Chondrocyte (in vitro differentiated cells): ENCODE measurements at regions not wholly inside any gene's neighbourhood (a gene's known extent, or its start where the extent isn't known, plus 50 kb on each side); places are given as distances from the start of the nearest gene placed in this dataset.

Experiments used
- DNase-seq: peaks from one replicate; pipeline ENCODE4 v3.0.0; 2021; ENCODE audit warnings: mixed read lengths, low spot score
- H3K27ac Mint-ChIP-seq: one replicate; pipeline ENCODE4 v1.8.0; 2021; ENCODE audit warnings: mild to moderate bottlenecking, moderate library complexity, mixed read lengths; ENCODE audit not compliant: unreplicated experiment
- H3K27me3 Mint-ChIP-seq: 2 replicates; pipeline ENCODE4 v1.8.0; 2021; ENCODE audit warnings: low read depth, mixed read lengths
- H3K36me3 Mint-ChIP-seq: 2 replicates; pipeline ENCODE4 v1.8.0; 2021; ENCODE audit warnings: low read depth, mixed read lengths
- H3K4me1 Mint-ChIP-seq: 2 replicates; pipeline ENCODE4 v1.8.0; 2021; ENCODE audit warnings: low read depth, mild to moderate bottlenecking, mixed read lengths
- H3K4me3 Mint-ChIP-seq: one replicate; pipeline ENCODE4 v1.8.0; 2021; ENCODE audit warnings: mild to moderate bottlenecking, moderate library complexity, mixed read lengths; ENCODE audit not compliant: unreplicated experiment
- H3K9me3 Mint-ChIP-seq: 2 replicates; pipeline ENCODE4 v1.8.0; 2021; ENCODE audit warnings: low read depth, mixed read lengths
- TF ChIP-seq, protein P1 (sequence below): fragments of 200-600 bp; sonication (generic); IDR thresholded peaks from 2 replicates; pipeline ENCODE4 v1.5.0; 2021; ENCODE audit warnings: antibody characterized with exemption, mild to moderate bottlenecking, moderate library complexity

DNA sequence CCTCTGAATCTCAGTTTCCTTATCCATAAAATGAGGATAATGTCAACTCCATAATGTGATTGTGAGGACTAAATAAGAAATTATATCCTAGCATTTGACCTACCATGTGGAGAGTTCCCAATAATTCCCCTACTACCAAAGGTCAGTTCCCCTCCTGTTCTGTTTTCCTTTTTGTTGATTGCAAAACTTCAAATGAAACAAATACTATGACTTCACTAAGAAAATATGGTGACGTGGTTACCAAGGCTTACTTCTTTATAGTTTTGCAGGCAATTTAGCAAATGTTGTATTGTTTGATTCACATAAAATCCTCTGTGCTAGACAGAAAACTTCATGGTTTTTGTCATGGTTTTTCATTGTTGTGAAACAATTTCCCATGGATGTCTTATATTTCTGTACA is 153.8 kb upstream of the RORA start:
- TF ChIP-seq, protein P1, sequence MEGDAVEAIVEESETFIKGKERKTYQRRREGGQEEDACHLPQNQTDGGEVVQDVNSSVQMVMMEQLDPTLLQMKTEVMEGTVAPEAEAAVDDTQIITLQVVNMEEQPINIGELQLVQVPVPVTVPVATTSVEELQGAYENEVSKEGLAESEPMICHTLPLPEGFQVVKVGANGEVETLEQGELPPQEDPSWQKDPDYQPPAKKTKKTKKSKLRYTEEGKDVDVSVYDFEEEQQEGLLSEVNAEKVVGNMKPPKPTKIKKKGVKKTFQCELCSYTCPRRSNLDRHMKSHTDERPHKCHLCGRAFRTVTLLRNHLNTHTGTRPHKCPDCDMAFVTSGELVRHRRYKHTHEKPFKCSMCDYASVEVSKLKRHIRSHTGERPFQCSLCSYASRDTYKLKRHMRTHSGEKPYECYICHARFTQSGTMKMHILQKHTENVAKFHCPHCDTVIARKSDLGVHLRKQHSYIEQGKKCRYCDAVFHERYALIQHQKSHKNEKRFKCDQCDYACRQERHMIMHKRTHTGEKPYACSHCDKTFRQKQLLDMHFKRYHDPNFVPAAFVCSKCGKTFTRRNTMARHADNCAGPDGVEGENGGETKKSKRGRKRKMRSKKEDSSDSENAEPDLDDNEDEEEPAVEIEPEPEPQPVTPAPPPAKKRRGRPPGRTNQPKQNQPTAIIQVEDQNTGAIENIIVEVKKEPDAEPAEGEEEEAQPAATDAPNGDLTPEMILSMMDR, result no peak

DNA sequence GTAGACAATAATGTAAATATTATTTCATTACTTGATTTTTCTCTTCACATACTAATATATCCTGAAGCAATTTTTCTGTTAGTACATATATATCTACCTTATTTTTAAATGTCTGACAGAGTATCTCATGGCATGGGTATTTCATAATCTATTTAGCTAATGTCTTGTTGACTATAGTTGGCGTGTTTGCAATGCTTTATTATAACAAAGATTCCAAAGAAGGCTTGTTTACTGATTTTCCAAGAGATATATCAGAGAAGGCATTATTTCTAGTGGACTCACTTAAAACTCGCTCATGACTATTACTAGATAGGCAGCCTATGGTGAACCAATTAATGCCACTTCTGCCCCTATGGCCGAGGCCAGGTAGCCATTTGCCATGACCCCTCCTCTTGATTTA is 152.4 kb upstream of the RORA start:
- Mint-ChIP-seq H3K27me3 (no peaks in the 10 kb centered on the region), H3K4me3 (no peak overlapping the region), H3K4me1 (no peaks in the 10 kb centered on the region), H3K9me3 (peaks cover 14% of the 10 kb centered on the region), H3K36me3 (no peaks in the 10 kb centered on the region), H3K27ac (no peak overlapping the region)
- no peak for DNase-seq
- TF ChIP-seq, protein P1, result no peak

More for the DNA sequence above, 153.8 kb upstream of the RORA start:
- no peaks in the 10 kb centered on the region for H3K36me3 Mint-ChIP-seq
- H3K27me3 Mint-ChIP-seq, result no peaks in the 10 kb centered on the region
- no peaks in the 10 kb centered on the region for H3K4me1 Mint-ChIP-seq
- no peak overlapping the region for H3K27ac Mint-ChIP-seq
- H3K9me3 Mint-ChIP-seq, result peaks cover 20% of the 10 kb centered on the region
- H3K4me3 Mint-ChIP-seq, result no peak overlapping the region
- no peak for DNase-seq

DNA sequence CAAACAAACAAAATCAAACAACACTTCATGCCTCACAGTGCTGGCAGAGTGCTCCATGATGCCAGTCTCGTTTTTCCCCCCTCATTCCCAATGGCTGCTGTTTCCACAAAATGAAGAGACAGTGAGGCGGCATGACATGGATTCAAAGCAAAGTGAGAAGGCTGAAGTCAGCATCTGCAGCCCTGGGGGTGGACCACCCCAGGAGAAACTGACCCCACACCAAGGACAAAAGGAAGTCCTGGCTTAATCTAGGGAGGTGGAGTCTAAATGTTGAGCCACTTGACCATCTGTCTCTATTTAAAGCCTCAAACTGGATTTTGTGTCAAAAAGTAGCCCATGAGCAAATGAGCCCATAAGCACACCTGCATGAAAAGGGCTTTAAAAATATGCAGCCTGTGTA is 151.2 kb upstream of the RORA start:
- no peak for DNase-seq
- H3K9me3 Mint-ChIP-seq, result peaks cover 15% of the 10 kb centered on the region
- H3K36me3 Mint-ChIP-seq, result no peaks in the 10 kb centered on the region
- no peaks in the 10 kb centered on the region for H3K4me1 Mint-ChIP-seq
- no peak overlapping the region for H3K27ac Mint-ChIP-seq
- TF ChIP-seq, protein P1, result no peak
- no peaks in the 10 kb centered on the region for H3K27me3 Mint-ChIP-seq
- H3K4me3 Mint-ChIP-seq, result no peak overlapping the region

DNA sequence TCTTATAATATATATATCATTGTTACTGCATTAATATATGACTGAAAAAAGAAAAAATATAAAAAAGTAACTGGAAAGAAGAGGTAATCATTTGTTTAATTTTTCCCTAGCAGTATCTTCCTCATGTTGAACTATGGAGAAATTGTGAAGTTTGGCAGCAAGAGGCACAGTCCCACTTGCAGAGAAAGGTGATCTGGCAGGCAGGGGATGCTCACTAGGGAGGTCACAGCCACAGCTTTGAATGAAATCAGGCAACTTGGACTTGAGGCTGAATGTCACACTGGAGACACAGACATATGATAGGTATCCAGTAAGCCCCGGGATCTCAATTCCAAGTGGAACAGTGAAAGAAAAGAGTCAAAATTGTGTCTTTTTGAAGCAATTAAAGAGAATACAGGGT is 149.9 kb upstream of the RORA start:
- Mint-ChIP-seq H3K27ac (no peak overlapping the region), H3K4me1 (no peaks in the 10 kb centered on the region), H3K4me3 (no peak overlapping the region), H3K9me3 (peaks cover 15% of the 10 kb centered on the region), H3K27me3 (no peaks in the 10 kb centered on the region), H3K36me3 (no peaks in the 10 kb centered on the region)
- DNase-seq, result no peak
- TF ChIP-seq, protein P1, result no peak

DNA sequence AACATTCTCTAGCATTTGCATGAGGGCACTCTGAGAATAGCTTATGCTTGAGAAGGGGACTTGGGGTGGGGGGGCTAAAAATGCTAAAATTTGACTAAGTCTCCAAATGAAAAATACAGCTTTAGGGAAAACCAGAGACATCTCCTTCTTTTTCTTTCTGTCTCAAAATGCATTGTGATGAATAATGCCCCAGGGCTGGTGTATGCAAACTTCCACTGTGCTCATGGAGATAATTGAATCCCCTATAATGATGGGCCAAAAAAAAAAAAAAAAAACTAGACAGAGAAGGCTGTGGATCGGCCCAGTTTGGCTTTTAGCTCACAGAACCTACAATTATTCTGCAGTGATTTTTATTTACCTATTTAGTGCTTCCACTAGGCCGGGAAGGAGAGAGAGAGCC is 147.9 kb upstream of the RORA start:
- peaks cover 9% of the 10 kb centered on the region for H3K27me3 Mint-ChIP-seq
- DNase-seq, result no peak
- TF ChIP-seq, protein P1, result no peak
- H3K27ac Mint-ChIP-seq, result no peak overlapping the region
- peaks cover 7% of the 10 kb centered on the region for H3K9me3 Mint-ChIP-seq
- H3K36me3 Mint-ChIP-seq, result no peaks in the 10 kb centered on the region
- no peaks in the 10 kb centered on the region for H3K4me1 Mint-ChIP-seq
- H3K4me3 Mint-ChIP-seq, result no peak overlapping the region
